ENCODE measurements at regions not wholly inside any gene's neighbourhood (a gene's known extent, or its start where the extent isn't known, plus 50 kb on each side); places are given as distances from the start of the nearest gene placed in this dataset.
"Not testable (repeated sequence)": the region's sequence is repeated elsewhere in the genome, so short reads cannot be mapped to it uniquely, and the experiment has no call there.

GRCh38 chr14:100421756-100422470 lies 98.8 kb downstream of the SLC25A47 start:
- DNase-seq: no peak

- DNase-seq: no peak
These were observed 99.6 kb downstream of the SLC25A47 start for GRCh38 chr14:100422556-100423316.

GRCh38 chr14:100423317-100424010 lies 100.3 kb downstream of the SLC25A47 start:
- no peak for DNase-seq

GRCh38 chr14:100424504-100425428 lies 101.6 kb downstream of the SLC25A47 start:
- no peak for DNase-seq

- no peak for DNase-seq
These were observed 102.3 kb downstream of the SLC25A47 start for GRCh38 chr14:100425429-100425827.

- DNase-seq: no peak
These were observed 103.2 kb downstream of the SLC25A47 start for GRCh38 chr14:100426314-100426713.

- no peak for DNase-seq
These were observed 104.0 kb downstream of the SLC25A47 start for GRCh38 chr14:100427166-100427565.

GRCh38 chr14:100428727-100429126 lies 105.6 kb downstream of the SLC25A47 start:
- DNase-seq: no peak

GRCh38 chr14:100429537-100429936 lies 106.4 kb downstream of the SLC25A47 start:
- DNase-seq: no peak

GRCh38 chr14:100430571-100430970 lies 107.4 kb downstream of the SLC25A47 start:
- no peak for DNase-seq

- not testable (repeated sequence) for DNase-seq
These were observed 108.3 kb downstream of the SLC25A47 start for GRCh38 chr14:100431461-100431860.

- DNase-seq: no peak
These were observed 109.7 kb downstream of the SLC25A47 start for GRCh38 chr14:100432652-100433427.

- no peak for DNase-seq
These were observed 110.3 kb downstream of the SLC25A47 start for GRCh38 chr14:100433428-100433814.

- no peak for DNase-seq
These were observed 111.0 kb downstream of the SLC25A47 start for GRCh38 chr14:100434033-100434601.

- DNase-seq: no peak
These were observed 111.8 kb downstream of the SLC25A47 start for GRCh38 chr14:100434911-100435438.

- no peak for DNase-seq
These were observed 112.3 kb downstream of the SLC25A47 start for GRCh38 chr14:100435459-100435858.

GRCh38 chr14:100436745-100437406 lies 113.7 kb downstream of the SLC25A47 start:
- DNase-seq: no peak

GRCh38 chr14:100438271-100438670 lies 115.1 kb downstream of the SLC25A47 start:
- no peak for DNase-seq

- DNase-seq: no peak
These were observed 115.8 kb downstream of the SLC25A47 start for GRCh38 chr14:100438678-100439592.
